Keratinocyte (primary cell): ENCODE measurements at regions not wholly inside any gene's neighbourhood (a gene's known extent, or its start where the extent isn't known, plus 50 kb on each side); places are given as distances from the start of the nearest gene placed in this dataset.

ENCODE experiments used
- DNase-seq: peaks from one replicate; pipeline ENCODE4 v3.0.0-alpha.2; 2011; ENCODE audit warnings: low read depth, missing footprints, low spot score
- FAIRE-seq: peaks from 2 replicates; lab custom pipeline; 2011; peaks lifted over from hg19 to GRCh38; lab: Jason Lieb, UNC
- H2AFZ ChIP-seq: 2 replicates; pipeline ENCODE4 v1.6.0; 2012; ENCODE audit warnings: low read length, control low read depth, inconsistent platforms; ENCODE audit not compliant: control insufficient read depth
- H3K27ac ChIP-seq: 2 replicates; pipeline ENCODE4 v1.5.1; 2011; ENCODE audit warnings: low read length; ENCODE audit not compliant: control insufficient read depth, insufficient read depth
- H3K27me3 ChIP-seq: 3 replicates; pipeline ENCODE4 v1.6.0; 2011; ENCODE audit warnings: low read length; ENCODE audit not compliant: control insufficient read depth, insufficient read depth; ENCODE audit errors: extremely low read depth
- H3K36me3 ChIP-seq, 2 experiments: 2 replicates in 1 of 2; 3 replicates in 1 of 2; pipeline ENCODE4 v1.5.1; 2011; ENCODE audit warnings: low read length in 2 of 2, mild to moderate bottlenecking in 1 of 2; ENCODE audit not compliant: control insufficient read depth in 2 of 2, insufficient read depth in 2 of 2; ENCODE audit errors: extremely low read depth in 1 of 2
- H3K4me1 ChIP-seq: 3 replicates; pipeline ENCODE4 v1.5.1; 2011; ENCODE audit warnings: low read length; ENCODE audit not compliant: control insufficient read depth, insufficient read depth; ENCODE audit errors: extremely low read depth
- H3K4me2 ChIP-seq: 3 replicates; pipeline ENCODE4 v1.6.0; 2011; ENCODE audit warnings: low read depth, low read length; ENCODE audit not compliant: control insufficient read depth, insufficient read depth; ENCODE audit errors: extremely low read depth
- H3K4me3 ChIP-seq, 3 experiments: fragments of 200-600 bp in 1 of 3; sonication (generic) in 1 of 3; 2 replicates in 2 of 3; 3 replicates in 1 of 3; pipeline ENCODE4 v1.5.1; 2011 to 2016; ENCODE audit warnings: low read length in 3 of 3, mild to moderate bottlenecking in 3 of 3, control low read depth in 2 of 3, inconsistent platforms in 1 of 3, low read depth in 1 of 3, mixed read lengths in 1 of 3, mixed run types in 1 of 3, moderate library complexity in 1 of 3; ENCODE audit not compliant: control insufficient read depth in 2 of 3, insufficient read depth in 2 of 3; ENCODE audit errors: extremely low read depth in 1 of 3
- H3K79me2 ChIP-seq: 2 replicates; pipeline ENCODE4 v1.6.0; 2012; ENCODE audit warnings: low read length; ENCODE audit not compliant: control insufficient read depth, insufficient read depth
- H3K9ac ChIP-seq: 3 replicates; pipeline ENCODE4 v1.6.0; 2011; ENCODE audit warnings: low read length; ENCODE audit not compliant: control insufficient read depth, insufficient read depth; ENCODE audit errors: extremely low read depth
- H3K9me1 ChIP-seq: 3 replicates; pipeline ENCODE4 v1.6.0; 2011; ENCODE audit warnings: low read length; ENCODE audit not compliant: control insufficient read depth, insufficient read depth; ENCODE audit errors: extremely low read depth
- H3K9me3 ChIP-seq: 2 replicates; pipeline ENCODE4 v1.5.1; 2012; ENCODE audit warnings: low read depth, low read length; ENCODE audit not compliant: control insufficient read depth
- H4K20me1 ChIP-seq: 3 replicates; pipeline ENCODE4 v1.6.0; 2011; ENCODE audit warnings: low read length; ENCODE audit not compliant: control insufficient read depth, insufficient read depth; ENCODE audit errors: extremely low read depth
- CTCF ChIP-seq, 3 experiments: IDR thresholded peaks in 1 of 3; conservative IDR thresholded peaks in 1 of 3; optimal IDR thresholded peaks in 1 of 3; 2 replicates in 2 of 3; 3 replicates in 1 of 3; pipeline versions ENCODE3 to v1.5.1; 2011; ENCODE audit warnings: low read length in 3 of 3, mild to moderate bottlenecking in 3 of 3, moderate library complexity in 2 of 3, control low read depth in 1 of 3, inconsistent platforms in 1 of 3; ENCODE audit not compliant: insufficient read depth in 2 of 3; ENCODE audit errors: extremely low read depth in 1 of 3
- EZH2 ChIP-seq: IDR thresholded peaks from one replicate; pipeline ENCODE4 v1.6.1; 2012; ENCODE audit warnings: inconsistent platforms, mild to moderate bottlenecking, low read length, moderate library complexity
- dilution Hi-C: fragments of 300-500 bp; cut with MboI; formaldehyde crosslinking; loops from one replicate; pipeline ENCODE4 v1.7.0; 2020; ENCODE audit warnings: low sequenced_read_pairs; ENCODE audit not compliant: extremely low pct_ligation_motif_present

- no peak overlapping the region for H3K4me3 ChIP-seq
- H3K27me3 ChIP-seq, result no peaks in the 10 kb centered on the region
- H4K20me1 ChIP-seq, result no peaks in the 10 kb centered on the region
- FAIRE-seq, result no peak
- no peak for DNase-seq
- TF ChIP-seq EZH2, result no peak
- TF ChIP-seq CTCF (optimal IDR thresholded peaks at IDR 0.05 in 1 of 3, IDR thresholded peaks at IDR 0.05 in 1 of 3, conservative IDR thresholded peaks at IDR 0.05 in 1 of 3; ENCODE audit: extremely low read depth in 1 of 3, insufficient read depth in 2 of 3, low read length in 3 of 3), result no peak
- H3K36me3 ChIP-seq, result no peaks in the 10 kb centered on the region
- no peak overlapping the region for H3K27ac ChIP-seq
- dilution Hi-C loops, result no loop called here
- H3K9ac ChIP-seq, result no peak overlapping the region
- peaks cover 2% of the 10 kb centered on the region for H3K9me3 ChIP-seq
- no peak overlapping the region for H3K4me2 ChIP-seq
- no peaks in the 10 kb centered on the region for H3K4me1 ChIP-seq
- H3K79me2 ChIP-seq, result no peaks in the 10 kb centered on the region
- no peaks in the 10 kb centered on the region for H3K9me1 ChIP-seq
- H2AFZ ChIP-seq, result no peak overlapping the region
These were observed 180.7 kb upstream of the SYNPR start for GRCh38 chr3:63097396-63097795.

- H3K4me1 ChIP-seq, result no peaks in the 10 kb centered on the region
These were observed 161.2 kb upstream of the SYNPR start for GRCh38 chr3:63116922-63117321.

More at GRCh38 chr3:63116922-63117321, 161.2 kb upstream of the SYNPR start:
- H3K79me2 ChIP-seq, result no peaks in the 10 kb centered on the region
- no peak for TF ChIP-seq EZH2
- no peak for TF ChIP-seq CTCF (optimal IDR thresholded peaks at IDR 0.05 in 1 of 3, IDR thresholded peaks at IDR 0.05 in 1 of 3, conservative IDR thresholded peaks at IDR 0.05 in 1 of 3; ENCODE audit: extremely low read depth in 1 of 3, insufficient read depth in 2 of 3, low read length in 3 of 3)
- no peak overlapping the region for H3K27ac ChIP-seq
- dilution Hi-C loops, result no loop called here
- H3K9me1 ChIP-seq, result no peaks in the 10 kb centered on the region
- H3K36me3 ChIP-seq, result no peaks in the 10 kb centered on the region
- DNase-seq (no peak), FAIRE-seq (no peak)
- H2AFZ ChIP-seq, result no peak overlapping the region
- no peaks in the 10 kb centered on the region for H4K20me1 ChIP-seq
- H3K9ac ChIP-seq, result no peak overlapping the region
- no peaks in the 10 kb centered on the region for H3K9me3 ChIP-seq
- no peak overlapping the region for H3K4me3 ChIP-seq
- H3K4me2 ChIP-seq, result no peak overlapping the region
- no peaks in the 10 kb centered on the region for H3K27me3 ChIP-seq
